Trophoblast cell (in vitro differentiated cells and primary cell): ENCODE measurements at regions not wholly inside any gene's neighbourhood (a gene's known extent, or its start where the extent isn't known, plus 50 kb on each side); places are given as distances from the start of the nearest gene placed in this dataset.
"Not testable (repeated sequence)": the region's sequence is repeated elsewhere in the genome, so short reads cannot be mapped to it uniquely, and the experiment has no call there.

Source experiments
- DNase-seq, 2 donors: peaks; one replicate each; pipeline ENCODE4 v3.0.0-alpha.2; 2016
- H2AFZ ChIP-seq: 2 replicates; pipeline ENCODE4 v1.6.1; 2013; ENCODE audit warnings: low read length, moderate library complexity, mild to moderate bottlenecking; ENCODE audit not compliant: insufficient read depth, poor library complexity
- H2AK5ac ChIP-seq: 2 replicates; pipeline ENCODE4 v1.6.1; 2013; ENCODE audit warnings: mild to moderate bottlenecking, low read length
- H2BK120ac ChIP-seq: 2 replicates; pipeline ENCODE4 v1.6.1; 2013; ENCODE audit warnings: low read length, mild to moderate bottlenecking, moderate library complexity; ENCODE audit not compliant: insufficient read depth, poor library complexity
- H2BK12ac ChIP-seq: 2 replicates; pipeline ENCODE4 v1.6.1; 2013; ENCODE audit warnings: mild to moderate bottlenecking, low read length, moderate library complexity
- H2BK5ac ChIP-seq: 2 replicates; pipeline ENCODE4 v1.6.1; 2013; ENCODE audit warnings: low read length, low read depth, moderate library complexity, mild to moderate bottlenecking; ENCODE audit not compliant: poor library complexity
- H3K14ac ChIP-seq: 2 replicates; pipeline ENCODE4 v1.6.1; 2013; ENCODE audit warnings: mild to moderate bottlenecking, low read length
- H3K18ac ChIP-seq: 2 replicates; pipeline ENCODE4 v1.6.1; 2013; ENCODE audit warnings: mild to moderate bottlenecking, low read length
- H3K23ac ChIP-seq: 2 replicates; pipeline ENCODE4 v1.6.1; 2013; ENCODE audit warnings: low read length
- H3K27ac ChIP-seq: 2 replicates; pipeline ENCODE4 v1.5.1; 2013; ENCODE audit warnings: low read depth, mild to moderate bottlenecking, inconsistent platforms, low read length, moderate library complexity
- H3K27me3 ChIP-seq: 2 replicates; pipeline ENCODE4 v1.6.1; 2013; ENCODE audit warnings: inconsistent platforms, mild to moderate bottlenecking, low read length, moderate library complexity; ENCODE audit not compliant: insufficient read depth
- H3K36me3 ChIP-seq, 2 experiments: 1 replicate in 1 of 2; 2 replicates in 1 of 2; pipeline ENCODE4 v1.6.1; 2013; ENCODE audit warnings: low read length in 2 of 2, mild to moderate bottlenecking in 2 of 2, moderate library complexity in 1 of 2; ENCODE audit not compliant: insufficient read depth in 2 of 2, control insufficient read depth in 1 of 2
- H3K4ac ChIP-seq: 2 replicates; pipeline ENCODE4 v1.6.1; 2013; ENCODE audit warnings: low read depth, mild to moderate bottlenecking, low read length, moderate library complexity
- H3K4me1 ChIP-seq, 2 experiments: 1 replicate in 1 of 2; 2 replicates in 1 of 2; pipeline ENCODE4 v1.6.1; 2013; ENCODE audit warnings: low read length in 2 of 2, mild to moderate bottlenecking in 2 of 2, moderate library complexity in 1 of 2; ENCODE audit not compliant: insufficient read depth in 2 of 2, control insufficient read depth in 1 of 2
- H3K4me2 ChIP-seq: 2 replicates; pipeline ENCODE4 v1.6.1; 2013; ENCODE audit warnings: inconsistent platforms, mild to moderate bottlenecking, low read length, moderate library complexity
- H3K4me3 ChIP-seq: 2 replicates; pipeline ENCODE4 v1.5.1; 2013; ENCODE audit warnings: mild to moderate bottlenecking, low read depth, low read length, inconsistent platforms
- H3K79me1 ChIP-seq: one replicate; pipeline ENCODE4 v1.6.1; 2013; ENCODE audit warnings: low read length
- H3K79me2 ChIP-seq: 2 replicates; pipeline ENCODE4 v1.6.1; 2013; ENCODE audit warnings: low read length, mild to moderate bottlenecking; ENCODE audit not compliant: control insufficient read depth, insufficient read depth, poor library complexity
- H3K9ac ChIP-seq: 2 replicates; pipeline ENCODE4 v1.6.1; 2013; ENCODE audit warnings: mild to moderate bottlenecking, low read length
- H3K9me3 ChIP-seq: 2 replicates; pipeline ENCODE4 v1.6.1; 2013; ENCODE audit warnings: low read depth, mild to moderate bottlenecking, control low read depth, inconsistent platforms, low read length; ENCODE audit not compliant: insufficient read depth
- H4K12ac ChIP-seq: 2 replicates; pipeline ENCODE4 v1.6.1; 2013; ENCODE audit warnings: low read depth, mild to moderate bottlenecking, low read length, moderate library complexity
- H4K8ac ChIP-seq: 2 replicates; pipeline ENCODE4 v1.6.1; 2013; ENCODE audit warnings: low read depth, mild to moderate bottlenecking, low read length, moderate library complexity
- H4K91ac ChIP-seq: one replicate; pipeline ENCODE4 v1.6.1; 2013; ENCODE audit warnings: low read depth, mild to moderate bottlenecking, low read length, moderate library complexity
- WGBS: extraction: QIAGEN DNeasy Blood & Tissue Kit; methylation state at CpG from one replicate; pipeline ENCODE4 v1.1.7; 2013; ENCODE audit warnings: missing lambda C conversion rate; ENCODE audit not compliant: insufficient read length, insufficient coverage; ENCODE audit errors: extremely low coverage; 5-methylcytosine and 5-hydroxymethylcytosine counted together

GRCh38 chr1:230476622-230477003 lies 50.5 kb upstream of the PGBD5 start:
- no peaks in the 10 kb centered on the region for H3K79me1 ChIP-seq
- H4K12ac ChIP-seq, result no peak overlapping the region
- H4K91ac ChIP-seq, result no peak overlapping the region
- H3K4ac ChIP-seq, result no peak overlapping the region
- H3K4me1 ChIP-seq, result no peaks in the 10 kb centered on the region
- H3K36me3 ChIP-seq, result no peaks in the 10 kb centered on the region
- H3K18ac ChIP-seq, result no peak overlapping the region
- H2AK5ac ChIP-seq, result no peak overlapping the region
- H3K4me2 ChIP-seq, result no peak overlapping the region
- H3K4me3 ChIP-seq, result peak overlapping the region; percentile 4
- H3K27me3 ChIP-seq, result no peaks in the 10 kb centered on the region
- H3K27ac ChIP-seq, result no peak overlapping the region
- no CpG with 5 or more reads among the region's 14 CpGs for WGBS
- no peak overlapping the region for H3K23ac ChIP-seq
- H3K9ac ChIP-seq, result no peak overlapping the region
- DNase-seq, result no peak
- no peak overlapping the region for H3K14ac ChIP-seq
- H2BK5ac ChIP-seq, result no peak overlapping the region
- H2BK120ac ChIP-seq, result no peak overlapping the region
- H4K8ac ChIP-seq, result no peak overlapping the region
- no peaks in the 10 kb centered on the region for H3K9me3 ChIP-seq
- no peaks in the 10 kb centered on the region for H3K79me2 ChIP-seq
- H2AFZ ChIP-seq, result no peak overlapping the region
- H2BK12ac ChIP-seq, result no peak overlapping the region

- H4K12ac ChIP-seq, H2BK120ac ChIP-seq, H3K79me1 ChIP-seq, H3K4me1 ChIP-seq, H3K9me3 ChIP-seq, H3K36me3 ChIP-seq, H3K23ac ChIP-seq, H4K91ac ChIP-seq, DNase-seq, H3K4ac ChIP-seq, H3K4me3 ChIP-seq, H3K27ac ChIP-seq, H4K8ac ChIP-seq, H3K79me2 ChIP-seq, H2AFZ ChIP-seq, H2BK12ac ChIP-seq, H3K18ac ChIP-seq, H2BK5ac ChIP-seq, H3K14ac ChIP-seq, H3K27me3 ChIP-seq, H2AK5ac ChIP-seq, H3K4me2 ChIP-seq, H3K9ac ChIP-seq: not testable (repeated sequence)
- no CpG with 5 or more reads among the region's 12 CpGs for WGBS
These were observed 49.9 kb upstream of the PGBD5 start for GRCh38 chr1:230475856-230476621.
